Hippocampal formation (tissue), 2 donors: ENCODE measurements at regions not wholly inside any gene's neighbourhood (a gene's known extent, or its start where the extent isn't known, plus 50 kb on each side); places are given as distances from the start of the nearest gene placed in this dataset.
"Not testable (repeated sequence)": the region's sequence is repeated elsewhere in the genome, so short reads cannot be mapped to it uniquely, and the experiment has no call there.

Source experiments
- DNase-seq, 2 donors: peaks; one replicate each; lab custom pipeline; 2025; lab: John Stamatoyannopoulos, UW

DNA sequence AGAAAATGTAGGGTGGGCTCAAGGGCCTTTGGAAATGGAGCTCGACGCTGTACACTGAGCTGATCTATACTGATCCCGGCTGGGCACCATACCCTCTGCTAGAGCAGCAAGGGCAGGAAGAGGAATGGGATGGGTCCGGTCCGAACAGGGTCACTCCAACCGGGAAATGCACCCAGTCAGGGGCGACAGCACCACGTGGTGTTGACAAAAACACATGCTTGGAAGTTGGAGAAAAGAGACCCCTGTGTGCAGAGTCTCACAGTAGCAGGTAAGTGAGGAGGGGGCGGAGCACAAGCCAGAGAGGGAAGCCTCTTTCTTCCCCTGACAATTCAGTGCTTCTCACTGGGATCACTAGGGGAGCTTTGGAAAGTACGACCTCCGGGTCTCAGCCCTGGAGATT, 84.1 kb upstream of the ASB18 start:
- DNase-seq: no peak

DNA sequence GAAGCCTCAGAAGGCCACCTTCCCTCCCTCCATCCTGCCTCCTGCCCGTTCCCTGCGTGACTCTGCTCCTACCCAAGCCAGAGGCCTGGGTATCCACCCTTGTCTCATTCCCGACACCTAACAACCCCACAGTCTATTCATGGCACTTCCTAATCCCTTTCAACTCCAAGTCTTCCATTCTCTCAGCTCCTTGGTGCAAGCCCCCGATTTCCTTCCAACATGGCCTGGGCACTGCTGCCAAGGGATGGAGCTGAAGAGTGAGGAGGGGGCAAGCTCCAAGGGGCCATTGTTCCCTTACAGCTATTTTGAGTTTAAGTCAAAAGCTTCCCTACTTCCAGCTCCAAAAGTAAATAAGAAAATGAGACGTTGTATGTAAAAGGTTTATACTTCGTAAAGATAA, 84.8 kb upstream of the ASB18 start:
- no peak for DNase-seq

DNA sequence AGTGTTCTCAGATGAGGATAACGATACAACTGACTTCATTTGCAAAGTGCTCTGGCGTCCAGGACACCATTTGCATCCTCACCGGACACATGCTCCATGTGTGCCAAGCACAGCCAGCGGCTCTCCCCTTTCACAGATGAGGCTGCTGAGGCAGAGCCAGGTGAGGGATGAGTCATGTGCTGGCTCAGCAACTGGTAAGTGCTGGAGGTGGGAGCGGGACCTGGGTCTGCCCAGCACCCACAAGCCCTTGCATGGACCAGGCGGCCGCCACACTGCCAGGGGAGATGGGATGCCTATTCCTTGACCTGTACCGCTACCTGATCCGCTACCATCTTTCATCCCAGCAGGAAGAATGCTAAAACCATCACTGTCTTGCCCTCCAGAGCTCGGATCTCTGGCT, 86.2 kb upstream of the ASB18 start:
- DNase-seq: no peak

GRCh38 chr2:236351966-236352525, 87.8 kb upstream of the ASB18 start:
- DNase-seq: no peak

DNA sequence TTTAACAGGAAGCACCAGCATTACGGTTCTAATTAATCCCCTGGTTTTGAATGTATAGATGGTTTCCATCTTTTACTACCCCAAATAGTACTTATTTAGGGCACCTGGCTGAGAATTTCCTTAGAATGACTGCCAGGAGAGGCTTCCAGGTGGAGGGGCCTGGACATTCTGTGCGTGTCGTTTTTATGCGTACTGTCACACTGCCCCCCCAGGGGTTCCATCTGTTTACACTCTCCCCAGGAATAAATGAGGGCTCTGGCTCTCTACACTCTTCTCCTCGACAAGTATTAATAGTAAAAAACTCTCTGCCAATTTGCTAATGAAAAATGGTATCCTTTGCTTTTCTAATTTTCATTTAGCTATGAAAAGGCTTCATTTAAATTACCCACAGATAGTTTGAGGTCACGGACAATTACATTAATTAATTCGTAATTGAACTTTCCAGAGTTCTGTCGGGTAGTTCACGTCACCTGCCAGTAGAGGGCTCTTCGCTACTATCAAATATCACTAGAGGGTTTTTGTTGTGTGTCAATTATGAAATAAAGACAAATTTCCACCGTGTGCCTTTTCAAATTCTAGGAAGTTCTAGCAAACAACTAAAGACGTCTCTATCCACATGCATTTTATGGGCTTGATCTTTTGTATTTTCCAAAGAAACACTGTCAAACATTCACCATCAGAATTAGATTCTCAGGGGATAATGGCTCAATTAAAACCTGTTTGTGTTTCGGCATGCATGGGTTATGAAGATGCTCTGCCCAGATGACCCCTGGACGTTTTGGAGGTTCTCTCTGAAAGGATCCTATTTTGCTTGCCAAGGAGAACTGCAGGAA, 88.8 kb upstream of the ASB18 start:
- peak in 1 of 2 donors; percentile 23 for DNase-seq

DNA sequence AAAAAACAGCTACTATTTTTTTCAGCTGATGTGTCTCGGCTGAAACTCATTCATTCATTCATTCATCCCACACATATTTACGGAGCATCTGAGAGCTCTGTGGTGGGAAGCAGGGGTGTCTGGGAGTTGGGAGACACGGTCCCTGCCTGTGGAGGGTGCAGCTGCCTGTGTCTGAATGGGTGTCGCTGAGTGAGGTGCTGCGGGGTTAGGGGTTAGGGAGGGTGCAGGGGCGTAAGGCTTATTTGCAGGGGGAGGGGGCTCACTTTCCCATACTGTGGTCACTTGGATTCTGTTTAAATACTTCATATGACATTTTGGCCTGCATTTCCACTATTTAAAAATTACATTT, 89.4 kb upstream of the ASB18 start:
- DNase-seq: no peak

DNA sequence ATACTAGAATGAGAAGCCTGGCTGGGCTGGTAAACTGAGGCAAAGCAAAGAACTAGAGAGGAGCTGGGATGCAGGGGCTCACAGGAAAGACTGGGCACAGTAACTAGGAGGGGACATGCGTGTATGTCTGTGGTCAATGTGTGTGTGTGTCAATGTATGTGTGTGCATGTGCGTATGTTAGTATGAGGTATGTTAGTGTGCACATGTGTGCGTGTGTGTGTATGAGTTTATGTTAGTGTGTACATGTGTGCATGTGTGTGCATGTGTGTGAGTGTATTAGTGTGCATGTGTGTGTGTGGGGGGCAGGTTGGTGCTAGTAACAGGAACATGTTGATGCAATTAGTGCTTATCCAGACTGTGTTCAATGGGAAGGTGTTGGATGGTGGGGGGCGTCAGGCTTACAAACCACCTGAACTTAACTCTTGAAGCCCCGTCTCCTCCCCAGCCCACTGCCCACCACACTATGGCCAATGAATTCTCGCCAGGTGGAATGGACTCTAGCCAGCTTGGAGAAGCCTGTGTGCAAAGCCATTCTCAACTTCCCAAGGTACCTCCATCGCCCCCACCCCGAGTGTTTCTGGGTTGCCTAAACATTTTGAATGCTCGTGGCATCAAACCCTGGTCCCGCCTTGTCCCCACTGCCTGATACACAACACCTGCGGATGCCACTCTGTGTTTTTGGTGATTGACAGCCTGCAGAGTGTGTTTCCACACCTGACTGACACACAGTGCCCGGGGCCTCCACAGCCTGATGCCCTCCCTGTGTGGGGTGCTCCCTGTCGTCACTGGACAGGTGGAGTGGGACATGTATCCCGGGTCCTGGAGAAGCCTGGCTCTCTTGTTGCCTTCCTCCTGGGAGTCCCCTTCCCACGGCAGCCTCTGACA, 90.1 kb upstream of the ASB18 start:
- no peak for DNase-seq

DNA sequence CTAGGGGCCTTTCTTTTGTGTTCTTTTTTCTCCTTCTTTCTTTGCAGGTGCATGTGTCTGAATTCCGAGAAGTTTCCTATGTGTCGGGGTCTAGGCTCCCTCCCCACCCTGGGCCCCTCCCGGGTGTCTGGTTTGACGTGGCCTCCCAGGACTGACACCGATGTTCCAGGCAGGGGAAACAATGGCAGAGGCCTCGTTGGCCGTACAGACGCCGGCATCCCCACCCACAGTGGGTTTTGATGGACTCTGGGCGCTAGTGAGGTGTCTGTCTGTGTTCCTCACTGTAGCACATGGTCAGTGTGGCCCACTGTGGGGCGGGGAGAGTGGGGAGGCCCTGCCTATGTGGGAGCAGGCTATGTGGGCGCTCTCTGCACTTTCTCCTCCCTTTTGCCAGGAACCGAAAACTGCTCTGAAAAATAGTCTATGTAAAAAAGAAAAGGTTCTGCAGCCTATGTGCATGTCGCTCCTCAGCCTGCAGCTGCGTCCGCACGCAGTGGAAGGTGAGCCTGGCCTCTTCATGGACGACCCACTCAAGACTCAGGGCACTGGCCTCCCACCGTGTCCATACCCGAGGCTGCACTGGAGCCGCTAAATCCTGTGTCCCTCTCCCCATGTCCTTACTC, 90.9 kb upstream of the ASB18 start:
- DNase-seq: no peak

- DNase-seq: no peak
Observed at GRCh38 chr2:236355911-236356310, 91.7 kb upstream of the ASB18 start.

DNA sequence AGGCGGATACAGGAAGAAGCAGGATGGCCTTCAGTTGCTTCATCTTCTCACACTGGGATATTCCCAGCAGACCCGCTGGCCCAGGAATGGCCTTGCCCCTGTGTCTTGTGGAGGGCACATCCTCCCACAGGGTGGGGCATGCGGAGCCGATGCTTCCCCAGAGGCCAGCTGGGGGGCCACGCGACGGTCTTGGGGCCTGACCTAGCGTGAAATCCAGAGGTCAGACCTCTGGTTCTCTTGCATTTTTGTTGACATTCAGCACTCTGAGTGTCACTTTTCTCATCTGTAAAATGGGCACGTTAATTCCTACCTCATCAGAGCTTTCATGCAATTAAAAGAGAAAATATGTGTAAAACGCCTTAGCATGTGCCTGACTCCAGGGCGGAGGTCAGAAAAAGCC, 92.1 kb upstream of the ASB18 start:
- DNase-seq: not testable (repeated sequence)

DNA sequence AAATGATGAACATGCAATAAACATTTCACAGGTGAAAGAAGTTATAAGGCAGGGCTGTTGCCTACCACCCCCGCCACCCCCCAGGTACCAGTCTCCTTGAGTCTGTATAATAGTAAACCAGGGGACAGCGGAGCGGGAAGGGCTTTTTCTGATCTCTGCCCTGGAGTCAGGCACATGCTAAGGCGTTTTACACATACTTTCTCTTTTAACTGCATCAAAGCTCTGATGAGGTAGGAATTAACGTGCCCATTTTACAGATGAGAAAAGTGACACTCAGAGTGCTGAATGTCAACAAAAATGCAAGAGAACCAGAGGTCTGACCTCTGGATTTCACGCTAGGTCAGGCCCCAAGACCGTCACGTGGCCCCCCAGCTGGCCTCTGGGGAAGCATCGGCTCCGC, 94.3 kb upstream of the ASB18 start:
- not testable (repeated sequence) for DNase-seq

GRCh38 chr2:236359426-236360045, 95.3 kb upstream of the ASB18 start:
- no peak for DNase-seq

DNA sequence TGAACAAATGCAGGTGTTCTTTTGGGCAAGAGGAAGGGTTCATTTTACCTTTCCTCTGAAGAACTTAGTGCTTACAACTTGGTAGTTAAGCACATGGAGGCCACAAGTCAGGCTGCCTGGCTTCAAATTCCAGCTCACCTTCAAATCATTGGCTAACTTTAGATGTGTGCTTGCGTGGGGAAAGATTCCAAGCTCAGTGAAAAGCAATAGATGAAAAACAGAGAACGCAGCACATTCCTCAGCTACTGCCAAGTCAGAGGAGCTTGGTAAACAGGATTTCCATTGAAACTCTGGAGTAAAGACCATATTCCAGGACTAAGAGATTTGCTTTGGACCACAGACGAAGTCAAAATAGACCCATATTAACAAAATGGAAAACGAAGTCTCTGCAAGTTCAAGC, 96.3 kb upstream of the ASB18 start:
- peak in 1 of 2 donors; percentile 34 for DNase-seq

- DNase-seq: no peak
Observed at GRCh38 chr2:236363711-236364277, 99.6 kb upstream of the ASB18 start.

DNA sequence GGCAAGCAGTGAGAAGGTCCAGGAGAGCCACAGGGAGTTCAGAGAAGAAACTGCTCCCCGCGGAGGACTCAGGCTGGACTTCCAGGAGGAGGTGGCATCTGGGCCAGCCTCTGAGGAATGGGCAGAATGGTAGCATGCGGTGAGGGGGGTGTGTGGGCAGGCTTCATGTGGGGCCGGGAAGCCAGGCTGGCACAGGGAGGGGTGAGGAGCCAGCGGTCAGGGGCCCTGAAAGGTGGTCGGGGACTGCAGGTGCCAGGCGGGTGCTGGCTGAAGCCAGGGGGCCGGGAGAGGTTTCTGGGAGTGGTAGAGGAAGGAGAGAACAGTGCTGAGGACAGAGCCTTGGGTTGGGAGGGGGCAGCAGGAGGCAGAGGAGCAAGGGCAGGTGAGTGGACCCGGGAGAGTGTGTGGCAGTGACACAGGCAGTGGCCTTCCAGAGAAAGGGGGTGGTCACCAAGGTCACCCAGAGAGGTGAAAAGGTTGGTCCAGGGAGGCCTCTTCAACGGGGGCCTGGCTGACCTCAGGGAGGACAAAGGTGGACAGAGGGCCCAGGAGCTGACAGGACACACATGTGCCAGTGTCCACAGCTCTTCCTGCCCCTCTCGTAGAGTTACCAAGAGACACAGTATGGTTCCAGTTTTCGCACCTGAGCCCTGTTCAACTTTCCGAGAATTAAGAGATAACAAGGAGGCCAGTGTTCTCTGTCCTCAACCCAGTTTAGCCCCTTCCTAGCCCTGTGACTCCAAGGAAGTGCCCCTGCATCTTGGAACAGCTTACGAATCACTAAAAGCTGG, 101.2 kb upstream of the ASB18 start:
- no peak for DNase-seq

- DNase-seq: no peak
Observed at GRCh38 chr2:236366049-236366387, 101.8 kb upstream of the ASB18 start.

DNA sequence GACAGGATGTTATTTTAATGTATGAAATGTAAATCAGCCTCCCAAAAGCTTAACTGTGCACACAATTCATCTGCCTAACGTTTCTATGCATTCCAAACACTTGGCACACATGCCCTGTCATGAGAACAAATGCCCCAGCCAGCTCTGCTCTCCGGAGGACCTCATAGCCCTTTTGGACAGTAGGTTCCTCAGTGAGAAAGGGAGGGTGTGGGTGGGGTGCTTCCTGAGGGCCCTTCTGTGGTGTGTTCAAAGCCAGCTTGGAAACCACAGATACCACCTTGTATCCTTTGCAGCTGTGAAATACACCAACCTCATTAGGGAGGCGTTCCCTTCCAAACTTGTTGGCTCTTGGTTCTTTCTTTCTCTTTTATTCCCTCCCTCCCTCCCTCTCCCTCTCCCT, 102.2 kb upstream of the ASB18 start:
- no peak for DNase-seq

DNA sequence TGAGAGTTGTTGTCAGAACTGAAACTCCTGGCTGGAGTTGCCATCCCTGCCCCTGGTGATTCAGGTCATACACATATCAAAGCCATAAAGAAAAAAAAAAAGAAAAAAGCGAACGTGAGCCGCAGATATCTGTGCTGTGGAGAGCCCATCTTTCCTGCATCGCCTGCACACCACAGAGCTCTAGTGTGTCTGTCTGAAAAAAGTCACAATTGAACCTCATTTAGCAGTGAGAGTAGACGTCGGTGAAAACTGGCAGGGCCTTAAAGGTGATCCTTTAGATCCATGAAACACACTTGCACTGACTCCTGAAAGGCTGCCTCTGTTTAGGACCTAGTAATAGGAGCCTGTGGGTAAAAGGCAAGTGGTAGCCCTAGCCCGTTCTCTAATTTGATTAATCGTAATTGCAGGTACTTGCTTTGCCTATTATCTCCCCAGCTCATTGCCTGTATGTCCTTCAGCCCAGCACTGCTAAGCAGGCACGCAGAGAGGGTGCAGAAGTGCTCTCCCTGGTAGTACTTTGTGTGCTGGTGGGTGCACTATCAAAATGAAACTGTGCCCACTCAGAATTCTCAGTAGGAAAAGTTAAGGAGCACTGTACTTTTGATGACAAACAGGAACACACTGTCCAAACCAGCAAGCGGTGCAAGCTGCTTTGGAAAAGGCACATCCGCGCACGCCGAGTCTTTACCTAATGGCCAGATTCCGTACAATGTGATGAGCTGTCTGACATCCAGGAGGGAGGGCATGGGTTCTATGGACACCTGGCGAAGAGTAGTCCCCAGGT, 103.5 kb upstream of the ASB18 start:
- DNase-seq: no peak

GRCh38 chr2:236369661-236370062, 105.5 kb upstream of the ASB18 start:
- DNase-seq: no peak

DNA sequence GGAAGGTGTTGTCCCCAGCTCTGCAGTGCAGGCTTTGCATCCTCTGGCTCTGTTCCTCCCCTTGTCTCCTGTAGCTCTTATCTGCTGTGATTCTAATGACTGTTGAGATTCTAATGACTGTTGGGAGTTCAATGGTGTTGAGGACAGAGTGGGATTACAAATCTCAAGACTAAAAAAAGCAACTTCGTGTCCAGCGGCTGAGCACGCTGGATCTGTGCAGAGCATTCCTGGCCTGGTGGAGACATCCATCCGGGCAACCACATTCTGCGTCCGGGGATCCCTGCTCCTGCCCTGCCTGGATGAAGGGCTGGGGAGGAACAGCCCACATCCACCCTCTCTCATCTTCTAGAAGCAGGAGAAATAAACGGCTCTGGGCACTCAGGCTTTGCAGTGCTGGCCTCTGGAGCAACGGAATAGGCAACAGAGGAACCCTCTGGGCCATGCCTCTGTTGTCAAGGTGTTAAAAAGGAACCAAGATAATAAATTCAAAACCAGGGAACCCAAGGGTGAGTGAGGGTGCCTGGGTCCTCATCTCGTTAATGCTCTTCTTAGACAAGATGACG, 106.7 kb upstream of the ASB18 start:
- DNase-seq: no peak
